Upper lobe of left lung (tissue), 4 donors: ENCODE measurements at regions not wholly inside any gene's neighbourhood (a gene's known extent, or its start where the extent isn't known, plus 50 kb on each side); places are given as distances from the start of the nearest gene placed in this dataset.

ENCODE experiments used
- CTCF ChIP-seq, 6 experiments: fragments of 450-650 bp in 4 of 6; fragments of 200-600 bp in 2 of 6; sonication (generic) in 2 of 6; IDR thresholded peaks; one replicate each; pipeline ENCODE4 v1.5.1; 2016 to 2019; ENCODE audit warnings: antibody characterized with exemption in 6 of 6
- EP300 ChIP-seq, 4 donors: sonication (generic); formaldehyde crosslinking; IDR thresholded peaks; one replicate each; pipeline ENCODE4 v1.5.1; 2017; ENCODE audit warnings: antibody characterized with exemption in 4 of 4, control low read depth in 2 of 4
- POLR2A ChIP-seq, 4 donors: fragments of 450-650 bp; IDR thresholded peaks; one replicate each; pipeline ENCODE4 v1.5.1; 2016 to 2017; ENCODE audit warnings: antibody characterized with exemption in 4 of 4, mild to moderate bottlenecking in 2 of 4

GRCh38 chr6:20028143-20028542 lies 184.1 kb downstream of the MBOAT1 start:
- TF ChIP-seq POLR2A (IDR thresholded peaks at IDR 0.05): no peak
- TF ChIP-seq CTCF (IDR thresholded peaks at IDR 0.05): no peak
- TF ChIP-seq EP300 (IDR thresholded peaks at IDR 0.05): no peak
